ENCODE measurements at regions not wholly inside any gene's neighbourhood (a gene's known extent, or its start where the extent isn't known, plus 50 kb on each side); places are given as distances from the start of the nearest gene placed in this dataset.
A peak's percentile ranks its signal among the peaks of the same experiment; 100 is the strongest.

DNA sequence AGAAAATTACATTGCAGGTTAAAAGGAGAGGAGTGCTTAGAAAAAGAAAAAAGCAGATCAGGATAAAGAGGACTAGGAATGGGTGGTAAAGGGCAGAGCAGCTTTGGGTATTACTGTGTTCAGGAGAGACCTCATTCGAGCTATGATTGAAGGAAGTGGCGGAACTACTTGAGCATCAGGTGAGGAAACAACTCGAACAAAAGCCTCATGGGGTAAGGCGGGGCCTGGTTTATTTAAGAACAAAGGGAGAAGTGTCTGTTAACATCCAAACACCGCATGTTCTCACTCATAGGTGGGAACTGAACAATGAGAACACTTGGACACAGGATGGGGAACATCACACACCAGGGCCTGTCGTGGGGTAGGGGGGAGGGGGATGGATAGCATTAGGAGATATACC lies 444.6 kb upstream of the CCDC196 start:
- DNase-seq (ENCODE audit: insufficient read length, low spot score) (no peak), FAIRE-seq (no peak)
- no peak for TF ChIP-seq PAX5 (IDR thresholded peaks at IDR 0.05; ENCODE audit: insufficient read depth, low read length, severe bottlenecking)
- TF ChIP-seq POLR2A (IDR thresholded peaks at IDR 0.05; ENCODE audit: low read depth, low read length): no peak
- no peak for TF ChIP-seq SPI1 (IDR thresholded peaks at IDR 0.05; ENCODE audit: low read depth, low read length)
- TF ChIP-seq POLR2AphosphoS5 (IDR thresholded peaks at IDR 0.05; ENCODE audit: low read depth, low read length): no peak
- no peak for TF ChIP-seq TAF1 (IDR thresholded peaks at IDR 0.05; ENCODE audit: low read depth, low read length)
- no peak for TF ChIP-seq POU2F2 (IDR thresholded peaks at IDR 0.05; ENCODE audit: low read depth, low read length)

DNA sequence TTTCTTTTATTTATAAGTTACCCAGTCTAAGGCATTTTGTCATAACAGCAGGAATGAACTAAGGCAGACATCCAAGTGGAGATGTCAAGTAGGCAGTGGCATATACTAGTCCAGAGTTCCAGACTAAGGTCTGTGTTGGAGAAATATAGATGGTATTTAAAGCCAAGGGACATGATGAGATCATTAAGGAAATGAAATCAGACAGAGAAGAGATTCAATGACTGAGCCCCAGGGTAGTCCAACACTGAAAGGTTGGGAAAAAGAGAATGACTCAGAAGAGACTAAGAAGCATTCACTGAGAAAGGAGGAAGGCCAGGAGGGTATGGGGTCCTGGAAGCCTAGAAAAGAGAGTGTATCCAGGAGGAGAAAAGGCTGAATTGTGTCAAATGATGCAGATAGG lies 442.2 kb upstream of the CCDC196 start:
- DNase-seq (ENCODE audit: insufficient read length, low spot score): no peak
- FAIRE-seq: no peak
- TF ChIP-seq PAX5 (IDR thresholded peaks at IDR 0.05; ENCODE audit: insufficient read depth, low read length, severe bottlenecking) (no peak), POU2F2 (IDR thresholded peaks at IDR 0.05; ENCODE audit: low read depth, low read length) (no peak), POLR2A (IDR thresholded peaks at IDR 0.05; ENCODE audit: low read depth, low read length) (no peak), TAF1 (IDR thresholded peaks at IDR 0.05; ENCODE audit: low read depth, low read length) (no peak), SPI1 (IDR thresholded peaks at IDR 0.05; ENCODE audit: low read depth, low read length) (no peak), POLR2AphosphoS5 (IDR thresholded peaks at IDR 0.05; ENCODE audit: low read depth, low read length) (no peak)

DNA sequence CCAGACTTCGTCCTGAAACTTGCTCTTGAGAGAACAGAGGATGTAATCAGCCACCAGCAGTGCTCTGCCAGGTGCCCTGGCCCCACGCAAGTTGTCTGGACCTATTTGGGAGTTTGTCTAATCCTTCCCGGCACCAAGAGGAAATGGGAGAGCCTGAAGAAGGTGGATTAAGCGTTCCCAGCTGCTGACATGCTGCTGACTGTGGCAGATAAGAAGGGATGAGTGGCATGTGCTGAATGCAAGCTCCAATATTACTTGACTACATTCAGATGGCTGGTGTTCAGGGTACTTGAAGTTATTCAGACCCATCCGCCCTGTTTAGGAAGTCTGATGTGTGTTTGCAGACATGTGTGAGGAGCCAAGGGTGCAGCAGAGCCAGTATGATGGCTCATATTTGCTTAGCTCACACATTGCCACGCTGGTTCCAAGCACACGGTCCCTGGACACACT lies 440.6 kb upstream of the CCDC196 start:
- TF ChIP-seq POLR2A (IDR thresholded peaks at IDR 0.05; ENCODE audit: low read depth, low read length) (no peak), SPI1 (IDR thresholded peaks at IDR 0.05; ENCODE audit: low read depth, low read length) (no peak), PAX5 (IDR thresholded peaks at IDR 0.05; ENCODE audit: insufficient read depth, low read length, severe bottlenecking) (no peak), TAF1 (IDR thresholded peaks at IDR 0.05; ENCODE audit: low read depth, low read length) (no peak)
- FAIRE-seq (no peak), DNase-seq (ENCODE audit: insufficient read length, low spot score) (no peak)

DNA sequence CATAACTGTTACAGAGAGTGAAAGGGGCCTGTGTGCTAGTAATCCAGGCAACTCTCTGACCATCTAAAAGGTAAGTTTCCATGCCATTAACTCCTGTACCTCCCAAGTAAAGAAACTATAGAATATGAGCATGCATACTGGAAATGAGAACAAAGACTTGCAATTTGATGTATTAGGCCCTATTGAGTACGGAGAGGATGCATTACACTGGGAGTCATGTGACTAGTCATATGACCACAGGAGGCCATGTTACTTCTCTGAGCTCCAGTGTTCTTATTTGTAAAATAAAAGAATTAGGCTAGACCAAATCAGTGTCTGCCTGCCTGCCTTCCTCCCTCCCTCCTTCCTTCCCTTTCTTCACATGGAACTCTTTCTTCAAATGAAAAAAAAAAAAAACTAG lies 440.1 kb upstream of the CCDC196 start:
- FAIRE-seq (no peak), DNase-seq (ENCODE audit: insufficient read length, low spot score) (no peak)
- TF ChIP-seq POU2F2 (IDR thresholded peaks at IDR 0.05; ENCODE audit: low read depth, low read length) (no peak), POLR2A (IDR thresholded peaks at IDR 0.05; ENCODE audit: low read depth, low read length) (no peak), TAF1 (IDR thresholded peaks at IDR 0.05; ENCODE audit: low read depth, low read length) (no peak), SPI1 (IDR thresholded peaks at IDR 0.05; ENCODE audit: low read depth, low read length) (no peak), PAX5 (IDR thresholded peaks at IDR 0.05; ENCODE audit: insufficient read depth, low read length, severe bottlenecking) (no peak), POLR2AphosphoS5 (IDR thresholded peaks at IDR 0.05; ENCODE audit: low read depth, low read length) (no peak)

DNA sequence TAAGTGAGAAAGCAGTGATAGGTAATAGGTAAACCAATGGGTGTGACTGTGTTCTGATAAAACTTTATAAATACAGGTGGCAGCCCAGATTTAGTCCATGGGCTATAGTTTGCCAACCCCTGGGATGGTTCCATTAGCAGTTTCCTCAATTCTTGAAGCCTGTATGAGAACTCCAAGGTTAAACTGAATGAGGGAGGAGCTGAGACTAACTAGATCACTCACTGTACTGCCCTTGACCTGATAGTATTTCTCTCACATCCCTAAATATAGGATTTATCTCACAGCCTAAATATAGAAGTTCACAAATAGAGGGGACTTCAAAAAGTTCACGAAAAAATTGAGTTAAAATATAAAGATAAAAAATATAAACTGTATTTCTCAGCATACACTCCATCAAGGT lies 439.6 kb upstream of the CCDC196 start:
- no peak for FAIRE-seq
- TF ChIP-seq POLR2A (IDR thresholded peaks at IDR 0.05; ENCODE audit: low read depth, low read length): no peak
- no peak for TF ChIP-seq TAF1 (IDR thresholded peaks at IDR 0.05; ENCODE audit: low read depth, low read length)

DNA sequence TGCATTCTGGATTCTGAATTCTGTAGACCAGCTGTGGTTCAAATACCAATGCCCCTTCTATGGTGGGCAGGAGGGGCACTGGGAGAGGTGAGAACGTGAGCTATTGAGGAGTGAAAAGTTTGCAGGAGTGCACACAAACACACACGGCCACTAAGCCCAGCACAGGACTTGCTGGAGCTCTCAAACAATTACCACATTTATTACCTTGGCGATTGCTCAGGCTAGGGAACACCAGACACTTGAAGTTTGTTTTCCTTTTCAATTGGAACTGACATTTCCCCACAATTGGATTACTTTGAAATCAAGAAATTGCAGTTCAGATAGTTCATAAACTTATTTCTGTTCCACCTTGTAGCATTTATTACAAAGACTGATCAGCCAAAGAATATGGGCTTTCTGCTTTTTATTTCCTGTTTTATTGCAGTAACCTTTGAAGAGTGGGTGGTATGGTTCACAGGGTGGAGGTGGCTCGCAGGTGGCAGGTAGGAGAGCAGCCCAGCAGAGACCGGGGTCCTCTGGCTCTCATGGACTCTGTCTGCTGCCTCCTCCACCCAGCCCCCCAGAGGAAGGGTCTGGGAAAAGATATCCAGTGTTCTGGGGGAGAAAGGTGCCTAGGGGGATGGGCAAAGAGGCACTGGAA lies 429.8 kb upstream of the CCDC196 start:
- DNase-seq (ENCODE audit: insufficient read length, low spot score) (no peak), FAIRE-seq (no peak)
- no peak for TF ChIP-seq POLR2AphosphoS5 (IDR thresholded peaks at IDR 0.05; ENCODE audit: low read depth, low read length)
- no peak for TF ChIP-seq POU2F2 (IDR thresholded peaks at IDR 0.05; ENCODE audit: low read depth, low read length)
- TF ChIP-seq POLR2A (IDR thresholded peaks at IDR 0.05; ENCODE audit: low read depth, low read length): no peak
- no peak for TF ChIP-seq SPI1 (IDR thresholded peaks at IDR 0.05; ENCODE audit: low read depth, low read length)
- no peak for TF ChIP-seq TAF1 (IDR thresholded peaks at IDR 0.05; ENCODE audit: low read depth, low read length)
- no peak for TF ChIP-seq PAX5 (IDR thresholded peaks at IDR 0.05; ENCODE audit: insufficient read depth, low read length, severe bottlenecking)

More for the DNA sequence above, 439.6 kb upstream of the CCDC196 start:
- no peak for DNase-seq (ENCODE audit: insufficient read length, low spot score)

DNA sequence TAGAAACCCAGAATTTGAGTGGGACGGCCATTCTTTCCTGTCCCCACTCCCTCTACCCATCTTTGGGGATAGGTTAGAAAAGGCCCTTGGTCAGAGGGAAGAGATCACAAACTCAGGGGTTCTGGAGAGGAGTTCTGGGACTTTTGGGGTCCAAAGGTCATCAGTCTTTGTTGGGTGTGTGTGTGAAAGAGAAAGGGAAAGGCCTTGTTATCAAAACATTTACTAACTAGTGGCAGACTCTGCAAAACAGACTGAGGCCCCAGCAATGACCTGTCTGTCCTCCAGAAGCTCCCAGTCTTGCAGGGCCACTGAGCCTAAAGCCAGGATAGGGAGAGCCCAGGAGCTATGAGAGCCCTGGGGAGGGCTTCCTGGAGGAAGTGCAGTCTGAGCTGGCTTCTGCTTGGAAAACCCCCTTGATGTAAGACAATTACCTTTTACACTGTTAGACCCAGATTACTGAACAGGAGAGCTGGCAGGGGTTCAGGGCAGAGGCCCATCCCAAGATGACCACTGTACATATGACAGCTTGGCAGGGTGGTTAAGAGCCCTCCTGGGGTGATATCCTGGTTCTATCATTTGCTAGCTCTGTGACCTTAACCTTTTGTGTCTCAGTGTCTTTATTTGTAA lies 429.1 kb upstream of the CCDC196 start:
- TF ChIP-seq POLR2AphosphoS5 (IDR thresholded peaks at IDR 0.05; ENCODE audit: low read depth, low read length) (no peak), SPI1 (IDR thresholded peaks at IDR 0.05; ENCODE audit: low read depth, low read length) (peak; percentile 18; the same call in 1 of the 2 replicates), POLR2A (IDR thresholded peaks at IDR 0.05; ENCODE audit: low read depth, low read length) (no peak), TAF1 (IDR thresholded peaks at IDR 0.05; ENCODE audit: low read depth, low read length) (no peak)
- FAIRE-seq: no peak
- DNase-seq (ENCODE audit: insufficient read length, low spot score): no peak

DNA sequence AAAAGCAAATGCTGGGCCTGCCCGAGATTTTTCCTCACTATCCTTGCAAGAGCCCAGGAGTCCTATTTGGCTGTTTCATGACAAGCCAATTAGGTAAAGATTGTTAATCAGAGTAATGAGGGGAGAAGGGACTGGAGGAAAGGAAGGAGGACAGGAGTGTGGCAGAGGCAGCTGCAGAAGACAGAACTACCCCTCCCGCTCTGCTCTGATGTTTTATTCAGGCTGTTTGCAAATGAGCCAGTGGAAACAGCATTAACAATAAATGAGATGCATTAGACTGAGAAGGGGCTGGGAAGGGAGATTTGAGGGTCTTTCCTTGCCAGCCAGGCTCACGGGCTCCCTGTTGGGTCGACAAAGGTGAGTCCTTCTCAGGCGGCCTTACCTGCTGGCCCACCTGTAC lies 421.0 kb upstream of the CCDC196 start:
- FAIRE-seq (no peak), DNase-seq (ENCODE audit: insufficient read length, low spot score) (no peak)
- TF ChIP-seq PAX5 (IDR thresholded peaks at IDR 0.05; ENCODE audit: insufficient read depth, low read length, severe bottlenecking) (no peak), SPI1 (IDR thresholded peaks at IDR 0.05; ENCODE audit: low read depth, low read length) (no peak), POLR2A (IDR thresholded peaks at IDR 0.05; ENCODE audit: low read depth, low read length) (no peak), TAF1 (IDR thresholded peaks at IDR 0.05; ENCODE audit: low read depth, low read length) (no peak)

DNA sequence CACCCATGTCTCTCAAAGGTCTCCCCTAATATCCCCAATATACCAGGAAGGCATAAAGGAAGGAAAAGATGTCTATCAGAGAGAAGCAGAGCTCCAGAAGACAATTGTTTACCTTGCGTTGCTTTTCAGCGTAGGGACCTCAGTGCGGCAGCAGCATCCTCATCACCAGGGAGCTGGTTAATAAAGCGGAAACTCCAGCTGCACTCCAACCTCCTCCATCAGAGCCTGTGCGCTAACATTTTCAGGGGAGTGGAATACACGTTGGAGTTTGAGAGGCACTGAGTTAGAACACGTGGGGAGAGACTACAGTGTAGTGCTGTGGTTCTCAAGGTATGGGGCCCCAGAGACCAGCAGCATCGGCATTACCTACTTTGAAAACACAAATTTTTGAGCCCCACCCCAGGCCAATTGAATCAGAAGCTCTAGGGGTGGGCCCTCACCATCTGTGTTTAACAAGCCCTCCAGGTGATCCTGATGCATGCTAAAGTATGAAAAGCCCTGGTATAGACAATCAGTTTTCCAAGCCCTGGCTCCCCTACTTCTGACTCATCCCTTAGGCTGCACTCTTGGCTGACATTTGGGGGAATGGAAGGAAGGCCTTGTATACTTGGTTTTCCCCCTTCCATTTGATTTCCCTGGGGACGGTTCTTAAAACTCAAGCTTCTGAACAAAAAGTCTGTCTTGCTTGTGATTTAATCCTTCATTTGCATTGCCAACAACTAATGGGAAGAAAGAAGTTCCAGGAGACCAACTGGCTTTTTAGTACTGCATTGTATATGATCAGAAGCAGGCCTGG lies 419.0 kb upstream of the CCDC196 start:
- FAIRE-seq (no peak), DNase-seq (ENCODE audit: insufficient read length, low spot score) (no peak)
- no peak for TF ChIP-seq PAX5 (IDR thresholded peaks at IDR 0.05; ENCODE audit: insufficient read depth, low read length, severe bottlenecking)
- no peak for TF ChIP-seq TAF1 (IDR thresholded peaks at IDR 0.05; ENCODE audit: low read depth, low read length)
- no peak for TF ChIP-seq POLR2AphosphoS5 (IDR thresholded peaks at IDR 0.05; ENCODE audit: low read depth, low read length)
- TF ChIP-seq POLR2A (IDR thresholded peaks at IDR 0.05; ENCODE audit: low read depth, low read length): no peak
- no peak for TF ChIP-seq POU2F2 (IDR thresholded peaks at IDR 0.05; ENCODE audit: low read depth, low read length)
- TF ChIP-seq SPI1 (IDR thresholded peaks at IDR 0.05; ENCODE audit: low read depth, low read length): no peak

Measured in GM12891 (cell line).